ENCODE measurements at regions not wholly inside any gene's neighbourhood (a gene's known extent, or its start where the extent isn't known, plus 50 kb on each side); places are given as distances from the start of the nearest gene placed in this dataset.

- Histone ChIP-seq H3K79me2 (ENCODE audit: insufficient read depth, low read length) (no peaks in the 10 kb centered on the region), H4K20me1 (ENCODE audit: insufficient read depth, low read length) (no peaks in the 10 kb centered on the region), H3K4me2 (replicated peaks; ENCODE audit: extremely low read depth, low read length, poor library complexity, severe bottlenecking) (no peak overlapping the region), H2AFZ (ENCODE audit: insufficient read depth, low read depth, low read length, poor library complexity, severe bottlenecking) (no peak overlapping the region), H3K27ac (ENCODE audit: low read depth in 1 of 2, low read length in 2 of 2) (no peak overlapping the region), H3K9me3 (replicated peaks in 1 of 2; ENCODE audit: control insufficient read depth in 1 of 2, insufficient read depth in 1 of 2, low read length in 2 of 2) (peaks cover 0 to 5% of the 10 kb centered on the region in 2 donors), H3K27me3 (ENCODE audit: control insufficient read depth in 2 of 2, insufficient read depth in 2 of 2, low read length in 2 of 2) (no peaks in the 10 kb centered on the region), H3K4me1 (ENCODE audit: control insufficient read depth in 1 of 2, insufficient read depth in 2 of 2, low read length in 2 of 2) (no peaks in the 10 kb centered on the region), H3K4me3 (replicated peaks in 1 of 3; ENCODE audit: low read depth in 2 of 3, low read length in 3 of 3) (no peak overlapping the region), H3K9ac (ENCODE audit: insufficient read depth, low read length, poor library complexity, severe bottlenecking) (no peak overlapping the region), H3K36me3 (replicated peaks in 1 of 2; ENCODE audit: control insufficient read depth in 1 of 2, insufficient read depth in 2 of 2, low read length in 2 of 2) (no peaks in the 10 kb centered on the region)
- DNase-seq: no peak
- H3K9me3 Mint-ChIP-seq: peaks cover 4 to 12% (median 6%) of the 10 kb centered on the region in 7 donors
- WGBS (ENCODE audit: insufficient coverage): no CpG with 5 or more reads among the region's 1 CpG
- H3K27me3 Mint-ChIP-seq (ENCODE audit: low read depth in 3 of 3): no peaks in the 10 kb centered on the region
- H3K27ac Mint-ChIP-seq: no peak overlapping the region
- H3K4me3 Mint-ChIP-seq: no peak overlapping the region
- intact Hi-C loops (cut with micrococcal nuclease): no loop called here
- TF ChIP-seq CTCF (IDR thresholded peaks at IDR 0.05): no peak
- no peaks in the 10 kb centered on the region for H3K4me1 Mint-ChIP-seq
- H3K36me3 Mint-ChIP-seq: no peaks in the 10 kb centered on the region
Observed at GRCh38 chr4:13260513-13260912, 223.6 kb downstream of the RAB28 start.

GRCh38 chr4:13250263-13250662 lies 233.9 kb downstream of the RAB28 start:
- intact Hi-C loops (cut with micrococcal nuclease): no loop called here
- no peaks in the 10 kb centered on the region for H3K27me3 ChIP-seq (ENCODE audit: control insufficient read depth in 2 of 2, insufficient read depth in 2 of 2, low read length in 2 of 2)
- H3K4me1 Mint-ChIP-seq: no peaks in the 10 kb centered on the region

More at GRCh38 chr4:13250263-13250662, 233.9 kb downstream of the RAB28 start:
- no peak for TF ChIP-seq CTCF (IDR thresholded peaks at IDR 0.05)
- Histone ChIP-seq H3K4me3 (replicated peaks in 1 of 3; ENCODE audit: low read depth in 2 of 3, low read length in 3 of 3) (no peak overlapping the region), H3K27ac (ENCODE audit: low read depth in 1 of 2, low read length in 2 of 2) (no peak overlapping the region), H4K20me1 (ENCODE audit: insufficient read depth, low read length) (no peaks in the 10 kb centered on the region), H3K9ac (ENCODE audit: insufficient read depth, low read length, poor library complexity, severe bottlenecking) (no peak overlapping the region), H3K9me3 (replicated peaks in 1 of 2; ENCODE audit: control insufficient read depth in 1 of 2, insufficient read depth in 1 of 2, low read length in 2 of 2) (peaks cover 5% of the 10 kb centered on the region in 2 donors), H3K4me1 (ENCODE audit: control insufficient read depth in 1 of 2, insufficient read depth in 2 of 2, low read length in 2 of 2) (no peaks in the 10 kb centered on the region), H2AFZ (ENCODE audit: insufficient read depth, low read depth, low read length, poor library complexity, severe bottlenecking) (no peak overlapping the region), H3K79me2 (ENCODE audit: insufficient read depth, low read length) (no peaks in the 10 kb centered on the region), H3K4me2 (replicated peaks; ENCODE audit: extremely low read depth, low read length, poor library complexity, severe bottlenecking) (no peak overlapping the region), H3K36me3 (replicated peaks in 1 of 2; ENCODE audit: control insufficient read depth in 1 of 2, insufficient read depth in 2 of 2, low read length in 2 of 2) (no peaks in the 10 kb centered on the region)
- no CpG with 5 or more reads among the region's 3 CpGs for WGBS (ENCODE audit: insufficient coverage)
- Mint-ChIP-seq H3K27me3 (ENCODE audit: low read depth in 3 of 3) (no peaks in the 10 kb centered on the region), H3K27ac (no peak overlapping the region), H3K4me3 (no peak overlapping the region), H3K9me3 (peaks cover 2 to 21% (median 8%) of the 10 kb centered on the region in 7 donors), H3K36me3 (no peaks in the 10 kb centered on the region)
- DNase-seq: no peak
